ENCODE measurements at regions not wholly inside any gene's neighbourhood (a gene's known extent, or its start where the extent isn't known, plus 50 kb on each side); places are given as distances from the start of the nearest gene placed in this dataset.
"Not testable (repeated sequence)": the region's sequence is repeated elsewhere in the genome, so short reads cannot be mapped to it uniquely, and the experiment has no call there.

DNA sequence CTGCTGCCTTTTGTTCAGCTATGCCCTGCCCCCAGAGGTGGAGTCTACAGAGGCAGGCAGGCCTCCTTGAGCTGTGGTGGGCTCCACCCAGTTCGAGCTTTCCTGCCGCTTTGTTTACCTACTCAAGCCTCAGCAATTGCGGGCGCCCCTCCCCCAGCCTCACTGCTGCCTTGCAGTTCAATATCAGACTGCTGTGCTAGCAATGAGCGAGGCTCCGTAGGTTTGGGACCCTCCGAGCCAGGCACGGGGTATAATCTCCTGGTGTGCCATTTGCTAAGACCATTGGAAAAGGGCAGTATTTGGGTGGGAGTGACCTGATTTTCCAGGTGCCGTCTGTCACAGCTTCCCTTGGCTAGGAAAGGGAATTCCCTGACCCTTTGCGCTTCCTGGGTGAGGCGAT, 51.9 kb downstream of the DIPK2A start:
- POLR2A ChIA-PET; CTCF ChIA-PET; DNase-seq (ENCODE audit: extremely low spot score): not testable (repeated sequence)

DNA sequence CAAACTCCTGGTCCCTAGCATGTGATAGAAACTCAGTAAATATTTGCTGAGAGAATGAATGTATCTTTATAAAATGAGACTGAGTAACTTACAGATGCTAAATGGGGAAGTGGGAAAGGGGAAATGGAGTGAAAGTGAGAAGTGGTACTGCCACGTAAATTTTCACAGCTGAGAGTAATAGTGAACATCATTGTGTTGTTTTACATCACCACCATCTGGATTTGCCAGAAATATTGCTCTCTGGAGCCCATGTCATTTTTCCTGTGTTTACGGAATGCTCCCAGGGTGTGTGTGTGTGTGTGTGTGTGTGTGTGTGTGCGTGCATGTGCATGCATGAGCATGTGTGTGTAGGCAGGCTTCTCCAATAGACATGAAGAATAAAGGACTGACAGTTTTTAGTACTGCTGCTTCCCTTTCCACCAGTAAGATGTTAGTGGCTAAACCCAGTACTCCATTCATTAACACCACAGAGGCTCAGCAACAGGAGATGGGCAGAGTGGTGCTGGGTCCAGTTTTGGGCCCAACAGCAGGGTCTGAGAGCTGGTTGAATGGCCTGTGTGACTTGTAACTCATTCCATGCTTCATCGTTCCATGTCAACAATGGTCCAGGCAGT, 57.3 kb downstream of the DIPK2A start:
- DNase-seq (ENCODE audit: extremely low spot score), result peak; percentile 53
- CTCF ChIA-PET, result interaction anchor here (1.0 kb wide), 1 partner anchor 53 kb away, joined by 3 read pairs; no protein-coding TSS in a partner anchor
- POLR2A ChIA-PET, result no interaction called here

GRCh38 chr3:144029769-144030168, 58.1 kb downstream of the DIPK2A start:
- no peak for TF ChIP-seq CTCF (IDR thresholded peaks at IDR 0.05; ENCODE audit: control extremely low read depth, extremely low read depth, low read depth, missing control alignments)
- POLR2A ChIA-PET, result no interaction called here
- CTCF ChIA-PET, result interaction anchor here (1.0 to 1.4 kb wide), 2 partner anchors 53 to 54 kb away, joined by 3 to 4 read pairs; no protein-coding TSS in a partner anchor
- DNase-seq (ENCODE audit: extremely low spot score), result no peak

More for the DNA sequence above, 57.3 kb downstream of the DIPK2A start:
- TF ChIP-seq CTCF (IDR thresholded peaks at IDR 0.05; ENCODE audit: control extremely low read depth, extremely low read depth, low read depth, missing control alignments), result no peak

DNA sequence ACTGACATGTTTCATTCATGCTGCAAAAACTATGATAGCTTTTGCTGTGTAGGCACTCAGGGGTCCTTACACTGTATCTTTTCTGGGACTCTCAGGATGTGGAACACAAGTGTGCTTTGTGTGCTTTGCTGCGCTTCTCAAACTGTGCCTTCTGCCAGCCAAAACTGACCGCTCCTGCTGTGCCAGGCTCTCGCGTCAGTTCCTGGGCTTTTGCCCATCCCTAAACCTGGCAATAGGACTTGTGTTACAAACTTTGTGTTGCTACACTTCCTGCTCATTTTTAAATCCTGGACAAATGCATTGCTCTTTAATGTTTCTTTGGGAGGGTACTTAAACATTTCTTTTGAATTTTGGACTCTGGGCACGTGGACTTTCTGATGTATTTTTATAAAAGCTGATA, 60.3 kb downstream of the DIPK2A start:
- no peak for TF ChIP-seq CTCF (IDR thresholded peaks at IDR 0.05; ENCODE audit: control extremely low read depth, extremely low read depth, low read depth, missing control alignments)
- ChIA-PET CTCF (interaction anchor here (0.9 to 1.7 kb wide), 7 partner anchors 16 to 57 kb away, joined by 3 to 7 read pairs (median 4); no protein-coding TSS in a partner anchor), POLR2A (no interaction called here)
- DNase-seq (ENCODE audit: extremely low spot score), result no peak

GRCh38 chr3:144032531-144033239, 61.1 kb downstream of the DIPK2A start:
- ChIA-PET CTCF (interaction anchor here (0.9 to 2.1 kb wide), 5 partner anchors 14 to 58 kb away, joined by 3 to 5 read pairs (median 4); no protein-coding TSS in a partner anchor), POLR2A (interaction anchor here (1.2 kb wide), 1 partner anchor 61 kb away, joined by 3 read pairs; the partner anchor contains the start of gene DIPK2A)
- peak; percentile 24 for DNase-seq (ENCODE audit: extremely low spot score)
- TF ChIP-seq CTCF (IDR thresholded peaks at IDR 0.05; ENCODE audit: control extremely low read depth, extremely low read depth, low read depth, missing control alignments), result no peak

GRCh38 chr3:144033240-144033589, 61.6 kb downstream of the DIPK2A start:
- CTCF ChIA-PET, result interaction anchor here (1.7 to 2.1 kb wide), 2 partner anchors 15 to 43 kb away, joined by 5 read pairs; no protein-coding TSS in a partner anchor

More at GRCh38 chr3:144033240-144033589, 61.6 kb downstream of the DIPK2A start:
- POLR2A ChIA-PET, result interaction anchor here (1.2 kb wide), 1 partner anchor 61 kb away, joined by 3 read pairs; the partner anchor contains the start of gene DIPK2A
- TF ChIP-seq CTCF (IDR thresholded peaks at IDR 0.05; ENCODE audit: control extremely low read depth, extremely low read depth, low read depth, missing control alignments), result no peak
- no peak for DNase-seq (ENCODE audit: extremely low spot score)

Measured in GM10248 (cell line).